Stimulated activated CD4-positive, alpha-beta T cell treated with anti-CD3 and anti-CD28 coated beads, Interleukin-12 subunit alpha, Interleukin-12 subunit beta, amount 100 ng/mL, for 48 hours (primary cell): ENCODE measurements at regions not wholly inside any gene's neighbourhood (a gene's known extent, or its start where the extent isn't known, plus 50 kb on each side); places are given as distances from the start of the nearest gene placed in this dataset.

Experiments used
- DNase-seq, 3 donors: peaks; one replicate each; pipeline ENCODE4 v3.0.0-alpha.2; 2020; ENCODE audit warnings: low read depth in 2 of 3, low spot score in 1 of 3

- no peak for DNase-seq
Observed at GRCh38 chr22:47608421-47608820, 846.0 kb downstream of the TBC1D22A start.

GRCh38 chr22:47607486-47607885, 845.0 kb downstream of the TBC1D22A start:
- DNase-seq, result no peak

- no peak for DNase-seq
Observed at GRCh38 chr22:47606426-47606825, 844.0 kb downstream of the TBC1D22A start.

GRCh38 chr22:47605886-47606285, 843.4 kb downstream of the TBC1D22A start:
- DNase-seq, result no peak

GRCh38 chr22:47605441-47605840, 843.0 kb downstream of the TBC1D22A start:
- DNase-seq, result no peak

GRCh38 chr22:47604563-47604962, 842.1 kb downstream of the TBC1D22A start:
- no peak for DNase-seq

- DNase-seq, result no peak
Observed at GRCh38 chr22:47602732-47603131, 840.3 kb downstream of the TBC1D22A start.

- DNase-seq, result no peak
Observed at GRCh38 chr22:47601666-47602065, 839.2 kb downstream of the TBC1D22A start.

- DNase-seq, result no peak
Observed at GRCh38 chr22:47600791-47601625, 838.6 kb downstream of the TBC1D22A start.

- no peak for DNase-seq
Observed at GRCh38 chr22:47600281-47600680, 837.8 kb downstream of the TBC1D22A start.

- no peak for DNase-seq
Observed at GRCh38 chr22:47599753-47600152, 837.3 kb downstream of the TBC1D22A start.

GRCh38 chr22:47598864-47599263, 836.4 kb downstream of the TBC1D22A start:
- no peak for DNase-seq

- DNase-seq, result no peak
Observed at GRCh38 chr22:47597041-47597440, 834.6 kb downstream of the TBC1D22A start.

- no peak for DNase-seq
Observed at GRCh38 chr22:47596176-47596690, 833.8 kb downstream of the TBC1D22A start.

- no peak for DNase-seq
Observed at GRCh38 chr22:47594836-47595521, 832.5 kb downstream of the TBC1D22A start.

GRCh38 chr22:47593911-47594311, 831.5 kb downstream of the TBC1D22A start:
- DNase-seq, result no peak

- no peak for DNase-seq
Observed at GRCh38 chr22:47593291-47593690, 830.8 kb downstream of the TBC1D22A start.

- DNase-seq, result no peak
Observed at GRCh38 chr22:47592791-47593190, 830.3 kb downstream of the TBC1D22A start.

- DNase-seq, result no peak
Observed at GRCh38 chr22:47591709-47592108, 829.3 kb downstream of the TBC1D22A start.

- no peak for DNase-seq
Observed at GRCh38 chr22:47591016-47591415, 828.6 kb downstream of the TBC1D22A start.

GRCh38 chr22:47589271-47590250, 827.1 kb downstream of the TBC1D22A start:
- no peak for DNase-seq
